ENCODE measurements at regions not wholly inside any gene's neighbourhood (a gene's known extent, or its start where the extent isn't known, plus 50 kb on each side); places are given as distances from the start of the nearest gene placed in this dataset.

DNA sequence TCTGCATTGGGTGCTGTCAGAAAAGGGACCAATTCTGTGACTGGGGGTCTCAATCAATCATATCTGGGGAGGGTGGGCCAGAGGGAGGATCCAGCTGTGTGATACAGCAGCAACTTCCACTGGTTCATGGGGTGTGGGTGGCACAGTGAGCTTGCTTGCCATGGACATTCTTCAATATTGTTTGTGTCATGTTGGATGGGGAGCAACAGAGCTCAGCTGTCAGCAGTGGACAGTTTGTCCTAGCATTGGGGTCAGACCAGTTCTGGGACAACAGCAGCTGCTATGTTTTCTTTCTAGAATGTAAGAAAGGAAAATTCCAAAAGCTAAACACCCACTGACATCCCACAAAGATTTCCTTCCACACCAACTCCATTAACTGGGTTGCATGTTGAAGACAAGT lies 221.9 kb upstream of the CDH4 start:
- intact Hi-C loops (cut with micrococcal nuclease) = no loop called here
- Mint-ChIP-seq H3K4me1 (ENCODE audit: low read depth) (no peaks in the 10 kb centered on the region), H3K27ac (no peak overlapping the region), H3K27me3 (no peaks in the 10 kb centered on the region), H3K9me3 (peaks cover 13% of the 10 kb centered on the region), H3K4me3 (no peak overlapping the region), H3K36me3 (ENCODE audit: low read depth) (no peaks in the 10 kb centered on the region)
- ChIA-PET POLR2A (no interaction called here), CTCF (no interaction called here)
- ATAC-seq = no peak
- TF ChIP-seq, protein P1, sequence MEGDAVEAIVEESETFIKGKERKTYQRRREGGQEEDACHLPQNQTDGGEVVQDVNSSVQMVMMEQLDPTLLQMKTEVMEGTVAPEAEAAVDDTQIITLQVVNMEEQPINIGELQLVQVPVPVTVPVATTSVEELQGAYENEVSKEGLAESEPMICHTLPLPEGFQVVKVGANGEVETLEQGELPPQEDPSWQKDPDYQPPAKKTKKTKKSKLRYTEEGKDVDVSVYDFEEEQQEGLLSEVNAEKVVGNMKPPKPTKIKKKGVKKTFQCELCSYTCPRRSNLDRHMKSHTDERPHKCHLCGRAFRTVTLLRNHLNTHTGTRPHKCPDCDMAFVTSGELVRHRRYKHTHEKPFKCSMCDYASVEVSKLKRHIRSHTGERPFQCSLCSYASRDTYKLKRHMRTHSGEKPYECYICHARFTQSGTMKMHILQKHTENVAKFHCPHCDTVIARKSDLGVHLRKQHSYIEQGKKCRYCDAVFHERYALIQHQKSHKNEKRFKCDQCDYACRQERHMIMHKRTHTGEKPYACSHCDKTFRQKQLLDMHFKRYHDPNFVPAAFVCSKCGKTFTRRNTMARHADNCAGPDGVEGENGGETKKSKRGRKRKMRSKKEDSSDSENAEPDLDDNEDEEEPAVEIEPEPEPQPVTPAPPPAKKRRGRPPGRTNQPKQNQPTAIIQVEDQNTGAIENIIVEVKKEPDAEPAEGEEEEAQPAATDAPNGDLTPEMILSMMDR (IDR thresholded peaks at IDR 0.05) = no peak
- DNase-seq = no peak

DNA sequence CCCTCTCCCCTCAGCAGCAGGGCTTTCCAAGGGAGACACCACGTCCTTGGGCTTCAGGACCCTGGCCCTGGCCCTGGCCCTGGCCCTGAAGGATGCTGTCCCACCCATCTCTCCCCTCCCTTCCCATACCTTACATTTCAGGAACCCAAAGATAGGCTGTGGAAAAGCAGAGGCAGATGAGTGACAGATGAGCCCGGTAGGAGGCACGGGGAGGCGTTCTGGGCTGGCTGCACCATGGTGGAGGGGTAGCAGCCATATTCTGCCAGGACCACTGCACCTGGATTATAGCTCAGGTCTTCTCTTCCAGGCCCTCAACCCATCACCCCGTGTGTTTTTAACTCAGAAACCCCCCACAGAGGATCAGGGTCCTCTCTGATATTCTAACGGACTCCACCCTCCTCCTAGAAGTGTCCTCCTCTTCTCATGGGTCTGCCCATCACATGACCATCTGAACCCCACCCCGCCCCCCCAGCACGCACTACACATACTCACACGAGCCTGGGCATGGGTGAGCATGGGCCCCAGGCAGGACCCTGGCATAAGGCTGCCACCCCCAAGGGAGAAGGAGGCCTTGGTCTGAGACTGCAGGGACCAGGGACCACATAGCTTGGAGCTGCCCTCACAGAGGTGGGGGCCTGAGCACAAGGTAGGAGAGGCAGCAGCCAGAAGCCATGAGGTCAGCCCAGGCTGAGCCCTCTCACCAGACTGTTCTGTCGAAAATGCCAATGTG lies 220.8 kb upstream of the CDH4 start:
- Mint-ChIP-seq H3K9me3 (peaks cover 9% of the 10 kb centered on the region), H3K36me3 (ENCODE audit: low read depth) (no peaks in the 10 kb centered on the region), H3K27me3 (no peaks in the 10 kb centered on the region), H3K4me1 (ENCODE audit: low read depth) (no peaks in the 10 kb centered on the region), H3K27ac (no peak overlapping the region), H3K4me3 (no peak overlapping the region)
- POLR2A ChIA-PET = no interaction called here
- DNase-seq (no peak), ATAC-seq (no peak)
- intact Hi-C loops (cut with micrococcal nuclease) = no loop called here
- TF ChIP-seq, protein P1 (IDR thresholded peaks at IDR 0.05) = no peak
- CTCF ChIA-PET = no interaction called here

DNA sequence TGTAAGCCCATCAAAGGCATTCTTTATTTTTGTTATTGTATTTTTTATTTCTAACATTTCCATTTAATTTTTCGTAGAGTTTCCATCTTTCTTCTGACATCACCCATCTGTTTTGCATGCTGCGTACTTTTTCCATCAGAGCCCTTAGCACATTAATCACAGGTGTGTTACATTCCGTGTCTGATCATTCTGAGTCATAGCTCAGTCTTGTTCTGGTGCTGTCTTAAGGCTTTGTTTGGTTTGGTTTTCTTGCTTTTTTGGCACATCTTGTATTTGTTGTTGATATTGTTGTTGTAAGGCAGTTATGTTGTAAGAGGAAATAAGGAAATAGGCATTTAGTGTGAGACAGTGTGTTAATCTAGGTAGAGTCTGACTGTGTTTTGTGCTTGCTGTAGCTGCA lies 214.6 kb upstream of the CDH4 start:
- POLR2A ChIA-PET = no interaction called here

DNA sequence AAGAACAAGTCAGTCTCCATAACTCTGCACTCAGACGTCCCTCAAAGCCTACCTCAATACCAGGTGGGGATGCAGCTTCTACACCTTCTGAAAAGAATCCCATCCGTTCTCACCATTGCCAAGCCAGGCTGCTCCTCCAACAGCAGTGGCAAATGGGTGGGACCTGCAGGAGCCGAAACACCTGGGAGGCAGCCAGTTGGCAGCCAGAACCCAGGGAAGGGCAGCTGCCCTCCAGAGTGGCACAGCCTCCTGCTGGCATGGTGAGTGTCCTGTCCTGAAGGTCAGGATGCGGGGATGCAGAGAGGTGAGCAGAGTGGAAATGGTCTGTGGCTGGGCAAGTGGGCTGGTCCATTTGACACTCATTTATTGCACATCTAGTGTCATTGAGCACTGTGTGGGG lies 210.6 kb upstream of the CDH4 start:
- H3K9me3 Mint-ChIP-seq = peaks cover 9% of the 10 kb centered on the region
- TF ChIP-seq, protein P1 (IDR thresholded peaks at IDR 0.05) = no peak
- no peaks in the 10 kb centered on the region for H3K4me1 Mint-ChIP-seq (ENCODE audit: low read depth)
- ChIA-PET CTCF (no interaction called here), POLR2A (no interaction called here)
- no peak overlapping the region for H3K27ac Mint-ChIP-seq
- ATAC-seq (no peak), DNase-seq (no peak)
- no peaks in the 10 kb centered on the region for H3K27me3 Mint-ChIP-seq
- intact Hi-C loops (cut with micrococcal nuclease) = no loop called here
- no peaks in the 10 kb centered on the region for H3K36me3 Mint-ChIP-seq (ENCODE audit: low read depth)
- H3K4me3 Mint-ChIP-seq = no peak overlapping the region

More for the DNA sequence above, 214.6 kb upstream of the CDH4 start:
- ATAC-seq (no peak), DNase-seq (no peak)
- no peaks in the 10 kb centered on the region for H3K27me3 Mint-ChIP-seq
- H3K9me3 Mint-ChIP-seq = peaks cover 12% of the 10 kb centered on the region
- no peak overlapping the region for H3K27ac Mint-ChIP-seq
- H3K4me1 Mint-ChIP-seq (ENCODE audit: low read depth) = no peaks in the 10 kb centered on the region
- H3K36me3 Mint-ChIP-seq (ENCODE audit: low read depth) = no peaks in the 10 kb centered on the region
- CTCF ChIA-PET = no interaction called here
- H3K4me3 Mint-ChIP-seq = no peak overlapping the region
- TF ChIP-seq, protein P1 (IDR thresholded peaks at IDR 0.05) = no peak
- intact Hi-C loops (cut with micrococcal nuclease) = no loop called here

DNA sequence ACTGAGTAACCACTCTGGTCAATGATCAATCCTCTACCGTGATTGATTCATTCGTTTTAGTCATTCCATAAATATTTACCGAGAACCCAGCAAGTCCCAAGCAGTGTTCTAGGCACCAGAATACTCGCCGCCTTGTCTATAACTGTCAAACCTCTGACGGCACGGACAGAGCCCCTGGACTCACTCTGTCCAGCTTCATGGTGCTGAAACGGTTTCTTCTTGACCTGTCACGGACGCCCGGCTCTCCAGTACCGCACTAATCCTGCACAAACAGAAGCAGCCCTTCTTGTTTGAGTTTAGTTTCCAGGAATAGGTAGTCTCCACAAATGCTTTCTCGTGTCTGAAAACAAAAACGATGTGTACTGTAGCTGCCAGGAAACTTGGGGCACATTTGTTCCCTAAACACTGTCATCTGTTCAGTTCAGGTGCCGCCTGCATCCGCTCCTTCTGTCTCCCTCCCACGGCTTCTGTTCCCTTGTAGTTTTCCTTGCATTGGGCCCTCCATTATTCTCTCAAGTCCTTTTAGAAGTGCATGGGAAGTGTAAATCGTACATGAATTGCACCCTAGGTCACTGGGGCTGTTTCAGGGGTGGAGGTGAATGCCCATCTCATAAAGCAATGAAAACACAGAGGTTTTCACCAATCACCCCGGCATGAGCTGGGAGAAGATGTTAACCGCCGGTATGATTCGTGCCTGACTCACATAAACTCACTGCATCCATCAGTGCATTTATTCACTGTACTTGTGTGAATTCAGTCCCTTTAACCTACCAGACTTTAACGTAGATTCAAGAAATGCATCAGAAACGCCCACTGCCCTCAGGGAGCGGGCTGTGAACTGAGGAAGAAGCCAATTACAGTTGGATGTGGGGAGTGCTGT lies 209.3 kb upstream of the CDH4 start:
- intact Hi-C loops (cut with micrococcal nuclease) = no loop called here
- H3K27me3 Mint-ChIP-seq = no peaks in the 10 kb centered on the region
- ATAC-seq (no peak), DNase-seq (no peak)
- ChIA-PET POLR2A (no interaction called here), CTCF (no interaction called here)
- no peak overlapping the region for H3K4me3 Mint-ChIP-seq
- H3K4me1 Mint-ChIP-seq (ENCODE audit: low read depth) = no peaks in the 10 kb centered on the region
- H3K27ac Mint-ChIP-seq = no peak overlapping the region
- H3K9me3 Mint-ChIP-seq = peaks cover 5% of the 10 kb centered on the region
- TF ChIP-seq, protein P1 (IDR thresholded peaks at IDR 0.05) = no peak
- no peaks in the 10 kb centered on the region for H3K36me3 Mint-ChIP-seq (ENCODE audit: low read depth)

Data from activated CD8-positive, alpha-beta T cell treated with anti-CD3 and anti-CD28 coated beads for 36 hours (primary cell).